KMS-11 (cell line): ENCODE measurements at regions not wholly inside any gene's neighbourhood (a gene's known extent, or its start where the extent isn't known, plus 50 kb on each side); places are given as distances from the start of the nearest gene placed in this dataset.

Experiments used
- H2AFZ ChIP-seq: fragments of 200-600 bp; sonication (generic); 2 replicates; pipeline ENCODE4 v1.6.1; 2016; ENCODE audit warnings: antibody characterized with exemption, mixed run types, low read depth
- H3K27ac ChIP-seq: fragments of 200-600 bp; sonication (generic); 2 replicates; pipeline ENCODE4 v1.6.1; 2016; ENCODE audit warnings: mild to moderate bottlenecking, mixed run types
- H3K27me3 ChIP-seq: fragments of 200-600 bp; sonication (generic); 2 replicates; pipeline ENCODE4 v1.6.1; 2017; ENCODE audit warnings: mild to moderate bottlenecking, low read depth, mixed run types, moderate library complexity; ENCODE audit not compliant: insufficient read depth
- H3K36me3 ChIP-seq: fragments of 200-600 bp; sonication (generic); 2 replicates; pipeline ENCODE4 v1.6.1; 2017; ENCODE audit warnings: mild to moderate bottlenecking, mixed run types; ENCODE audit not compliant: insufficient read depth
- H3K4me1 ChIP-seq: fragments of 200-600 bp; sonication (generic); 2 replicates; pipeline ENCODE4 v1.6.1; 2016; ENCODE audit warnings: mild to moderate bottlenecking, low read depth, mixed run types; ENCODE audit not compliant: poor library complexity, severe bottlenecking
- H3K4me2 ChIP-seq: fragments of 200-600 bp; sonication (generic); 2 replicates; pipeline ENCODE4 v1.7.0; 2016; ENCODE audit warnings: mild to moderate bottlenecking, mixed run types
- H3K4me3 ChIP-seq: fragments of 200-600 bp; sonication (generic); IDR thresholded peaks from 2 replicates; pipeline ENCODE4 v1.6.1; 2017; ENCODE audit warnings: low read depth, low read length, mixed read lengths; ENCODE audit not compliant: insufficient read depth
- H3K79me2 ChIP-seq: fragments of 200-600 bp; sonication (generic); 2 replicates; pipeline ENCODE4 v1.6.1; 2016; ENCODE audit warnings: low read depth, mixed run types; ENCODE audit not compliant: insufficient read depth
- H3K9ac ChIP-seq: fragments of 200-600 bp; sonication (generic); 2 replicates; pipeline ENCODE4 v1.6.1; 2016; ENCODE audit warnings: mild to moderate bottlenecking, mixed run types
- H4K20me1 ChIP-seq: fragments of 200-600 bp; sonication (generic); 2 replicates; pipeline ENCODE4 v1.6.1; 2016; ENCODE audit warnings: mild to moderate bottlenecking, mixed run types; ENCODE audit not compliant: insufficient read depth
- CTCF ChIP-seq: fragments of 200-600 bp; sonication (generic); conservative IDR thresholded peaks from 2 replicates; pipeline ENCODE4 v1.6.1; 2017; ENCODE audit warnings: low read depth, mild to moderate bottlenecking, antibody characterized with exemption, low read length, moderate library complexity, mixed read lengths

- H3K27ac ChIP-seq, result no peak overlapping the region
- no peaks in the 10 kb centered on the region for H3K36me3 ChIP-seq
Measured at GRCh38 chr5:93257616-93258015, 323.4 kb downstream of the NR2F1-AS1 start.

GRCh38 chr5:93255796-93256195 is 325.2 kb downstream of the NR2F1-AS1 start:
- H3K27me3 ChIP-seq, result no peaks in the 10 kb centered on the region
- H3K36me3 ChIP-seq, result no peaks in the 10 kb centered on the region
- H4K20me1 ChIP-seq, result no peaks in the 10 kb centered on the region
- H2AFZ ChIP-seq, result no peak overlapping the region
- no peaks in the 10 kb centered on the region for H3K4me1 ChIP-seq
- no peak for TF ChIP-seq CTCF
- no peak overlapping the region for H3K4me2 ChIP-seq
- no peak overlapping the region for H3K9ac ChIP-seq
- H3K4me3 ChIP-seq, result no peak overlapping the region
- no peak overlapping the region for H3K27ac ChIP-seq
- H3K79me2 ChIP-seq, result no peaks in the 10 kb centered on the region

More at GRCh38 chr5:93257616-93258015, 323.4 kb downstream of the NR2F1-AS1 start:
- H3K79me2 ChIP-seq, result no peaks in the 10 kb centered on the region
- H2AFZ ChIP-seq, result no peak overlapping the region
- TF ChIP-seq CTCF, result no peak
- H3K4me3 ChIP-seq, result no peak overlapping the region
- no peaks in the 10 kb centered on the region for H3K4me1 ChIP-seq
- H3K9ac ChIP-seq, result no peak overlapping the region
- no peaks in the 10 kb centered on the region for H4K20me1 ChIP-seq
- no peak overlapping the region for H3K4me2 ChIP-seq
- no peaks in the 10 kb centered on the region for H3K27me3 ChIP-seq

GRCh38 chr5:93252165-93252564 is 328.9 kb downstream of the NR2F1-AS1 start:
- Histone ChIP-seq H3K79me2 (no peaks in the 10 kb centered on the region), H3K9ac (no peak overlapping the region), H3K4me3 (no peak overlapping the region), H4K20me1 (no peaks in the 10 kb centered on the region), H3K4me2 (no peak overlapping the region), H2AFZ (no peak overlapping the region), H3K36me3 (no peaks in the 10 kb centered on the region), H3K4me1 (no peaks in the 10 kb centered on the region), H3K27me3 (no peaks in the 10 kb centered on the region), H3K27ac (no peak overlapping the region)
- TF ChIP-seq CTCF, result no peak

GRCh38 chr5:93251347-93251746 is 329.7 kb downstream of the NR2F1-AS1 start:
- Histone ChIP-seq H3K4me3 (no peak overlapping the region), H3K27ac (no peak overlapping the region), H3K79me2 (no peaks in the 10 kb centered on the region), H3K27me3 (no peaks in the 10 kb centered on the region), H3K9ac (no peak overlapping the region), H2AFZ (no peak overlapping the region), H3K36me3 (no peaks in the 10 kb centered on the region), H4K20me1 (no peaks in the 10 kb centered on the region), H3K4me1 (no peaks in the 10 kb centered on the region), H3K4me2 (no peak overlapping the region)
- no peak for TF ChIP-seq CTCF

- H3K9ac ChIP-seq, result no peak overlapping the region
- H3K27ac ChIP-seq, result no peak overlapping the region
- H3K4me1 ChIP-seq, result no peaks in the 10 kb centered on the region
- H4K20me1 ChIP-seq, result no peaks in the 10 kb centered on the region
- no peaks in the 10 kb centered on the region for H3K36me3 ChIP-seq
- H3K4me3 ChIP-seq, result no peak overlapping the region
- H3K4me2 ChIP-seq, result no peak overlapping the region
- TF ChIP-seq CTCF, result no peak
- H2AFZ ChIP-seq, result no peak overlapping the region
- no peaks in the 10 kb centered on the region for H3K79me2 ChIP-seq
- H3K27me3 ChIP-seq, result no peaks in the 10 kb centered on the region
Measured at GRCh38 chr5:93250424-93250823, 330.6 kb downstream of the NR2F1-AS1 start.
